ENCODE measurements at regions not wholly inside any gene's neighbourhood (a gene's known extent, or its start where the extent isn't known, plus 50 kb on each side); places are given as distances from the start of the nearest gene placed in this dataset.

- POLR2A ChIA-PET = no interaction called here
- in situ Hi-C loops (cut with HindIII; ENCODE audit: low pct_unique_long_range_greater_than_20kb, low sequenced_read_pairs) (no loop called here), intact Hi-C loops (cut with micrococcal nuclease; ENCODE audit: unreplicated experiment) (no loop called here)
- CTCF ChIA-PET = no interaction called here
- Histone ChIP-seq H3K36me3 (ENCODE audit: control insufficient read depth, insufficient read depth, low read length) (no peaks in the 10 kb centered on the region), H3K4me1 (ENCODE audit: control insufficient read depth, insufficient read depth, low read length) (no peaks in the 10 kb centered on the region), H3K27me3 (ENCODE audit: control insufficient read depth, insufficient read depth, low read length) (no peaks in the 10 kb centered on the region), H3K4me3 (ENCODE audit: low read depth in 2 of 2, low read length in 2 of 2) (no peak overlapping the region), H3K9me3 (ENCODE audit: control insufficient read depth, insufficient read depth, low read depth, low read length) (no peaks in the 10 kb centered on the region), H3K27ac (ENCODE audit: low read length) (no peak overlapping the region)
- BruUV-seq (replicated peaks) = no TSS peak
- no peak for TF ChIP-seq CTCF (IDR thresholded peaks at IDR 0.05)
- TF ChIP-seq TCF7L2 (IDR thresholded peaks at IDR 0.05; ENCODE audit: low read depth, low read length) = no peak
- no peak for TF ChIP-seq POLR2AphosphoS5 (IDR thresholded peaks at IDR 0.05; ENCODE audit: low read depth, low read length)
- no peak for TF ChIP-seq SIN3A (IDR thresholded peaks at IDR 0.05; ENCODE audit: borderline replicate concordance, insufficient read depth, low read depth, low read length)
- TF ChIP-seq REST (IDR thresholded peaks at IDR 0.05; ENCODE audit: insufficient read depth in 1 of 2, low read depth in 2 of 2, low read length in 1 of 2) = no peak
- ATAC-seq (no peak), DNase-seq (ENCODE audit: low read depth, low spot score) (no peak)
Observed at GRCh38 chr6:15048367-15048766, 197.5 kb upstream of the JARID2 start.

GRCh38 chr6:15058200-15059061 lies 187.4 kb upstream of the JARID2 start:
- Histone ChIP-seq H3K36me3 (ENCODE audit: control insufficient read depth, insufficient read depth, low read length) (no peaks in the 10 kb centered on the region), H3K27me3 (ENCODE audit: control insufficient read depth, insufficient read depth, low read length) (no peaks in the 10 kb centered on the region), H3K4me3 (ENCODE audit: low read depth in 2 of 2, low read length in 2 of 2) (no peak overlapping the region), H3K9me3 (ENCODE audit: control insufficient read depth, insufficient read depth, low read depth, low read length) (no peaks in the 10 kb centered on the region), H3K4me1 (ENCODE audit: control insufficient read depth, insufficient read depth, low read length) (no peaks in the 10 kb centered on the region), H3K27ac (ENCODE audit: low read length) (no peak overlapping the region)
- intact Hi-C loops (cut with micrococcal nuclease; ENCODE audit: unreplicated experiment) (no loop called here), in situ Hi-C loops (cut with HindIII; ENCODE audit: low pct_unique_long_range_greater_than_20kb, low sequenced_read_pairs) (no loop called here)
- no peak for ATAC-seq
- DNase-seq (ENCODE audit: low read depth, low spot score) = no peak
- no TSS peak for BruUV-seq (replicated peaks)
- CTCF ChIA-PET = no interaction called here
- TF ChIP-seq POLR2AphosphoS5 (IDR thresholded peaks at IDR 0.05; ENCODE audit: low read depth, low read length) = no peak
- no peak for TF ChIP-seq CTCF (IDR thresholded peaks at IDR 0.05)
- TF ChIP-seq REST (IDR thresholded peaks at IDR 0.05; ENCODE audit: insufficient read depth in 1 of 2, low read depth in 2 of 2, low read length in 1 of 2) = no peak
- TF ChIP-seq SIN3A (IDR thresholded peaks at IDR 0.05; ENCODE audit: borderline replicate concordance, insufficient read depth, low read depth, low read length) = no peak
- TF ChIP-seq TCF7L2 (IDR thresholded peaks at IDR 0.05; ENCODE audit: low read depth, low read length) = no peak
- POLR2A ChIA-PET = no interaction called here
